Forelimb muscle (tissue), 1 donor: ENCODE measurements at regions not wholly inside any gene's neighbourhood (a gene's known extent, or its start where the extent isn't known, plus 50 kb on each side); places are given as distances from the start of the nearest gene placed in this dataset.
A peak's percentile ranks its signal among the peaks of the same experiment; 100 is the strongest.

Source experiments
- DNase-seq: peaks from one replicate; pipeline ENCODE4 v3.0.0-alpha.2; 2013; ENCODE audit warnings: low read depth

- no peak for DNase-seq
Observed at GRCh38 chr18:55781481-55781957, 193.5 kb upstream of the TCF4 start.

- DNase-seq = no peak
Observed at GRCh38 chr18:55780586-55781071, 192.6 kb upstream of the TCF4 start.

GRCh38 chr18:55779691-55780585 lies 191.9 kb upstream of the TCF4 start:
- no peak for DNase-seq

- no peak for DNase-seq
Observed at GRCh38 chr18:55778788-55779690, 191.0 kb upstream of the TCF4 start.

GRCh38 chr18:55777666-55778304 lies 189.8 kb upstream of the TCF4 start:
- DNase-seq = no peak

GRCh38 chr18:55775972-55776371 lies 188.0 kb upstream of the TCF4 start:
- no peak for DNase-seq

GRCh38 chr18:55774505-55774904 lies 186.5 kb upstream of the TCF4 start:
- DNase-seq = no peak

- no peak for DNase-seq
Observed at GRCh38 chr18:55768255-55768654, 180.3 kb upstream of the TCF4 start.

GRCh38 chr18:55764386-55764785 lies 176.4 kb upstream of the TCF4 start:
- no peak for DNase-seq

GRCh38 chr18:55763805-55764204 lies 175.8 kb upstream of the TCF4 start:
- DNase-seq = no peak

GRCh38 chr18:55763298-55763697 lies 175.3 kb upstream of the TCF4 start:
- no peak for DNase-seq

GRCh38 chr18:55762424-55762823 lies 174.4 kb upstream of the TCF4 start:
- DNase-seq = no peak

GRCh38 chr18:55753643-55754263 lies 165.8 kb upstream of the TCF4 start:
- DNase-seq = no peak

GRCh38 chr18:55751476-55751875 lies 163.5 kb upstream of the TCF4 start:
- DNase-seq = no peak

- no peak for DNase-seq
Observed at GRCh38 chr18:55748227-55748738, 160.3 kb upstream of the TCF4 start.

GRCh38 chr18:55744206-55744605 lies 156.2 kb upstream of the TCF4 start:
- DNase-seq = no peak

GRCh38 chr18:55743736-55744135 lies 155.7 kb upstream of the TCF4 start:
- DNase-seq = peak; percentile 26

GRCh38 chr18:55743133-55743532 lies 155.1 kb upstream of the TCF4 start:
- DNase-seq = no peak

- no peak for DNase-seq
Observed at GRCh38 chr18:55739488-55739887, 151.5 kb upstream of the TCF4 start.

GRCh38 chr18:55738483-55739114 lies 150.6 kb upstream of the TCF4 start:
- no peak for DNase-seq
